ENCODE measurements at regions not wholly inside any gene's neighbourhood (a gene's known extent, or its start where the extent isn't known, plus 50 kb on each side); places are given as distances from the start of the nearest gene placed in this dataset.

- DNase-seq, result no peak
Observed at GRCh38 chr13:22018076-22018835, 347.4 kb downstream of the FGF9 start.

- DNase-seq, result no peak
Observed at GRCh38 chr13:22018836-22019210, 347.9 kb downstream of the FGF9 start.

GRCh38 chr13:22024381-22024994 is 353.6 kb downstream of the FGF9 start:
- no peak for DNase-seq

GRCh38 chr13:22027566-22027965 is 356.7 kb downstream of the FGF9 start:
- no peak for DNase-seq

- no peak for DNase-seq
Observed at GRCh38 chr13:22028831-22029230, 358.0 kb downstream of the FGF9 start.

GRCh38 chr13:22030321-22030720 is 359.4 kb downstream of the FGF9 start:
- no peak for DNase-seq

- DNase-seq, result peak; percentile 49
Observed at GRCh38 chr13:22031702-22032286, 360.9 kb downstream of the FGF9 start.

GRCh38 chr13:22032905-22033304 is 362.0 kb downstream of the FGF9 start:
- DNase-seq, result no peak

GRCh38 chr13:22039961-22040360 is 369.1 kb downstream of the FGF9 start:
- no peak for DNase-seq

- DNase-seq, result no peak
Observed at GRCh38 chr13:22040810-22041364, 370.0 kb downstream of the FGF9 start.

GRCh38 chr13:22041741-22042140 is 370.9 kb downstream of the FGF9 start:
- no peak for DNase-seq

- no peak for DNase-seq
Observed at GRCh38 chr13:22047082-22047784, 376.4 kb downstream of the FGF9 start.

GRCh38 chr13:22047785-22048104 is 376.9 kb downstream of the FGF9 start:
- no peak for DNase-seq

GRCh38 chr13:22049384-22049783 is 378.5 kb downstream of the FGF9 start:
- no peak for DNase-seq

- DNase-seq, result no peak
Observed at GRCh38 chr13:22050951-22051563, 380.2 kb downstream of the FGF9 start.

- DNase-seq, result no peak
Observed at GRCh38 chr13:22053053-22053452, 382.2 kb downstream of the FGF9 start.

GRCh38 chr13:22055259-22055658 is 384.4 kb downstream of the FGF9 start:
- DNase-seq, result no peak

- no peak for DNase-seq
Observed at GRCh38 chr13:22060187-22060586, 389.3 kb downstream of the FGF9 start.

GRCh38 chr13:22061371-22061805 is 390.5 kb downstream of the FGF9 start:
- DNase-seq, result no peak

GRCh38 chr13:22061806-22062391 is 391.0 kb downstream of the FGF9 start:
- no peak for DNase-seq

GRCh38 chr13:22062478-22063205 is 391.8 kb downstream of the FGF9 start:
- DNase-seq, result no peak

Data from right hindlimb (tissue), 1 donor.